CD8-positive, alpha-beta memory T cell (primary cell): ENCODE measurements at regions not wholly inside any gene's neighbourhood (a gene's known extent, or its start where the extent isn't known, plus 50 kb on each side); places are given as distances from the start of the nearest gene placed in this dataset.
A peak's percentile ranks its signal among the peaks of the same experiment; 100 is the strongest.

Experiments used
- CTCF ChIA-PET: fragments of 350-600 bp; sonication (Branson Sonifier 250); formaldehyde crosslinking; loops from one replicate; lab custom pipeline; 2021; ENCODE audit warnings: antibody characterized with exemption; lab: Charles Lee
- POLR2A ChIA-PET: fragments of 350-600 bp; sonication (Branson Sonifier 250); formaldehyde crosslinking; loops from one replicate; lab custom pipeline; 2021; ENCODE audit warnings: antibody characterized with exemption; lab: Charles Lee
- DNase-seq, 5 donors: peaks; one replicate each; pipeline versions ENCODE4 v3.0.0 to v3.0.0-alpha.2; 2020 to 2022; ENCODE audit warnings: mixed read lengths in 1 of 5
- H3K27ac ChIP-seq: one replicate; pipeline ENCODE4 v1.7.0; 2013; ENCODE audit warnings: low read depth, mild to moderate bottlenecking, low read length, moderate library complexity
- H3K27me3 ChIP-seq: 2 replicates; pipeline ENCODE4 v1.7.0; 2013; ENCODE audit warnings: low read length, mild to moderate bottlenecking; ENCODE audit not compliant: insufficient read depth, poor library complexity, severe bottlenecking
- H3K36me3 ChIP-seq: 2 replicates; pipeline ENCODE4 v1.7.0; 2013; ENCODE audit warnings: mild to moderate bottlenecking, low read length, moderate library complexity; ENCODE audit not compliant: insufficient read depth
- H3K4me1 ChIP-seq: 2 replicates; pipeline ENCODE4 v1.7.0; 2013; ENCODE audit warnings: mild to moderate bottlenecking, low read length, moderate library complexity; ENCODE audit not compliant: insufficient read depth
- H3K4me3 ChIP-seq: 2 replicates; pipeline ENCODE4 v1.7.0; 2013; ENCODE audit warnings: mild to moderate bottlenecking, low read length
- H3K9me3 ChIP-seq: 2 replicates; pipeline ENCODE4 v1.7.0; 2013; ENCODE audit warnings: mild to moderate bottlenecking, low read length
- H3K27ac Mint-ChIP-seq, 8 donors: one replicate each; pipeline ENCODE4 v1.8.0; 2020 to 2021; ENCODE audit warnings: mixed read lengths in 8 of 8, mild to moderate bottlenecking in 6 of 8, inconsistent platforms in 3 of 8, moderate library complexity in 3 of 8
- H3K27me3 Mint-ChIP-seq, 2 donors: one replicate each; pipeline ENCODE4 v1.8.0; 2020 to 2021; ENCODE audit warnings: mixed read lengths in 2 of 2, mild to moderate bottlenecking in 1 of 2, moderate library complexity in 1 of 2
- H3K36me3 Mint-ChIP-seq, 3 donors: one replicate each; pipeline ENCODE4 v1.8.0; 2020 to 2021; ENCODE audit warnings: mixed read lengths in 3 of 3, inconsistent platforms in 1 of 3, mild to moderate bottlenecking in 1 of 3
- H3K4me1 Mint-ChIP-seq, 3 donors: one replicate each; pipeline ENCODE4 v1.8.0; 2020 to 2021; ENCODE audit warnings: mixed read lengths in 3 of 3, inconsistent platforms in 1 of 3, mild to moderate bottlenecking in 1 of 3
- H3K4me3 Mint-ChIP-seq, 7 donors: one replicate each; pipeline ENCODE4 v1.8.0; 2020 to 2021; ENCODE audit warnings: mixed read lengths in 7 of 7, mild to moderate bottlenecking in 6 of 7, moderate library complexity in 4 of 7, inconsistent platforms in 2 of 7
- H3K9me3 Mint-ChIP-seq, 5 donors: one replicate each; pipeline ENCODE4 v1.8.0; 2020 to 2022; ENCODE audit warnings: mixed read lengths in 5 of 5, mild to moderate bottlenecking in 3 of 5, moderate library complexity in 2 of 5, inconsistent platforms in 1 of 5

GRCh38 chr6:4549556-4550226 is 226.5 kb upstream of the CDYL start:
- Mint-ChIP-seq H3K27ac (no peak overlapping the region), H3K27me3 (peaks cover 7 to 27% of the 10 kb centered on the region in 2 donors), H3K4me3 (no peak overlapping the region), H3K36me3 (no peaks in the 10 kb centered on the region), H3K4me1 (peaks cover 3 to 5% (median 5%) of the 10 kb centered on the region in 3 donors), H3K9me3 (peaks cover 0 to 5% (median 2%) of the 10 kb centered on the region in 5 donors)
- Histone ChIP-seq H3K4me3 (no peak overlapping the region), H3K27me3 (no peaks in the 10 kb centered on the region), H3K9me3 (no peaks in the 10 kb centered on the region), H3K27ac (no peak overlapping the region), H3K4me1 (no peaks in the 10 kb centered on the region), H3K36me3 (no peaks in the 10 kb centered on the region)
- CTCF ChIA-PET: no interaction called here
- POLR2A ChIA-PET: no interaction called here
- no peak for DNase-seq

GRCh38 chr6:4545893-4546292 is 230.3 kb upstream of the CDYL start:
- no peak overlapping the region for H3K4me3 Mint-ChIP-seq
- peaks cover 0 to 2% (median 2%) of the 10 kb centered on the region in 5 donors for H3K9me3 Mint-ChIP-seq
- Histone ChIP-seq H3K9me3 (no peaks in the 10 kb centered on the region), H3K36me3 (no peaks in the 10 kb centered on the region), H3K4me3 (no peak overlapping the region), H3K27me3 (no peaks in the 10 kb centered on the region), H3K27ac (no peak overlapping the region), H3K4me1 (no peaks in the 10 kb centered on the region)
- peaks cover 2% of the 10 kb centered on the region in 2 donors for H3K27me3 Mint-ChIP-seq
- CTCF ChIA-PET: no interaction called here
- POLR2A ChIA-PET: no interaction called here
- DNase-seq: no peak
- no peaks in the 10 kb centered on the region for H3K4me1 Mint-ChIP-seq
- H3K36me3 Mint-ChIP-seq: no peaks in the 10 kb centered on the region
- no peak overlapping the region for H3K27ac Mint-ChIP-seq

GRCh38 chr6:4543596-4543995 is 232.6 kb upstream of the CDYL start:
- no peak overlapping the region for H3K4me3 ChIP-seq
- no peaks in the 10 kb centered on the region for H3K4me1 Mint-ChIP-seq
- DNase-seq: no peak
- no peaks in the 10 kb centered on the region for H3K4me1 ChIP-seq
- no peaks in the 10 kb centered on the region for H3K9me3 ChIP-seq
- H3K36me3 Mint-ChIP-seq: no peaks in the 10 kb centered on the region
- H3K27me3 Mint-ChIP-seq: peaks cover 0 to 2% of the 10 kb centered on the region in 2 donors
- H3K4me3 Mint-ChIP-seq: no peak overlapping the region
- no peaks in the 10 kb centered on the region for H3K36me3 ChIP-seq
- H3K9me3 Mint-ChIP-seq: no peaks in the 10 kb centered on the region
- ChIA-PET POLR2A (no interaction called here), CTCF (no interaction called here)
- H3K27me3 ChIP-seq: no peaks in the 10 kb centered on the region
- H3K27ac Mint-ChIP-seq: no peak overlapping the region
- H3K27ac ChIP-seq: no peak overlapping the region

GRCh38 chr6:4533576-4533975 is 242.6 kb upstream of the CDYL start:
- H3K9me3 Mint-ChIP-seq: peaks cover 14 to 29% (median 20%) of the 10 kb centered on the region in 5 donors
- peaks cover 10 to 40% of the 10 kb centered on the region in 2 donors for H3K27me3 Mint-ChIP-seq
- CTCF ChIA-PET: no interaction called here
- peaks cover 0 to 35% (median 1%) of the 10 kb centered on the region in 3 donors for H3K36me3 Mint-ChIP-seq
- Histone ChIP-seq H3K36me3 (no peaks in the 10 kb centered on the region), H3K9me3 (no peaks in the 10 kb centered on the region), H3K4me3 (no peak overlapping the region), H3K4me1 (no peaks in the 10 kb centered on the region), H3K27ac (no peak overlapping the region), H3K27me3 (no peaks in the 10 kb centered on the region)
- no peak for DNase-seq
- H3K4me1 Mint-ChIP-seq: no peaks in the 10 kb centered on the region
- H3K27ac Mint-ChIP-seq: no peak overlapping the region
- no peak overlapping the region for H3K4me3 Mint-ChIP-seq
- POLR2A ChIA-PET: no interaction called here

GRCh38 chr6:4531406-4531805 is 244.8 kb upstream of the CDYL start:
- no peak overlapping the region for H3K4me3 ChIP-seq
- no peak overlapping the region for H3K4me3 Mint-ChIP-seq
- H3K9me3 Mint-ChIP-seq: peaks cover 20 to 30% (median 27%) of the 10 kb centered on the region in 5 donors
- no peak for DNase-seq
- no peaks in the 10 kb centered on the region for H3K4me1 ChIP-seq
- H3K27me3 ChIP-seq: no peaks in the 10 kb centered on the region
- no peaks in the 10 kb centered on the region for H3K36me3 ChIP-seq
- peaks cover 7 to 55% of the 10 kb centered on the region in 2 donors for H3K27me3 Mint-ChIP-seq
- no peaks in the 10 kb centered on the region for H3K4me1 Mint-ChIP-seq
- H3K36me3 Mint-ChIP-seq: peaks cover 0 to 34% (median 1%) of the 10 kb centered on the region in 3 donors
- ChIA-PET CTCF (no interaction called here), POLR2A (no interaction called here)
- H3K27ac ChIP-seq: no peak overlapping the region
- H3K9me3 ChIP-seq: no peaks in the 10 kb centered on the region
- no peak overlapping the region for H3K27ac Mint-ChIP-seq

GRCh38 chr6:4522453-4522852 is 253.8 kb upstream of the CDYL start:
- Mint-ChIP-seq H3K4me1 (no peaks in the 10 kb centered on the region), H3K27ac (no peak overlapping the region), H3K36me3 (no peaks in the 10 kb centered on the region), H3K4me3 (peak overlapping the region in 1 of 7 donors; percentile 7), H3K27me3 (peaks cover 11 to 54% of the 10 kb centered on the region in 2 donors), H3K9me3 (peaks cover 0 to 7% (median 4%) of the 10 kb centered on the region in 5 donors)
- no peaks in the 10 kb centered on the region for H3K27me3 ChIP-seq
- CTCF ChIA-PET: no interaction called here
- H3K9me3 ChIP-seq: no peaks in the 10 kb centered on the region
- no peak overlapping the region for H3K4me3 ChIP-seq
- H3K27ac ChIP-seq: no peak overlapping the region
- no peaks in the 10 kb centered on the region for H3K36me3 ChIP-seq
- no peaks in the 10 kb centered on the region for H3K4me1 ChIP-seq
- DNase-seq: no peak
- POLR2A ChIA-PET: no interaction called here

GRCh38 chr6:4521070-4521469 is 255.1 kb upstream of the CDYL start:
- CTCF ChIA-PET: no interaction called here
- H3K27ac ChIP-seq: no peak overlapping the region

GRCh38 chr6:4518506-4518905 is 257.7 kb upstream of the CDYL start:
- H3K9me3 Mint-ChIP-seq: peaks cover 0 to 5% (median 2%) of the 10 kb centered on the region in 5 donors
- peaks cover 11 to 24% of the 10 kb centered on the region in 2 donors for H3K27me3 Mint-ChIP-seq
- Histone ChIP-seq H3K4me3 (no peak overlapping the region), H3K36me3 (no peaks in the 10 kb centered on the region), H3K27ac (no peak overlapping the region), H3K9me3 (no peaks in the 10 kb centered on the region), H3K4me1 (no peaks in the 10 kb centered on the region), H3K27me3 (no peaks in the 10 kb centered on the region)
- ChIA-PET POLR2A (no interaction called here), CTCF (no interaction called here)
- H3K4me1 Mint-ChIP-seq: no peaks in the 10 kb centered on the region
- H3K36me3 Mint-ChIP-seq: no peaks in the 10 kb centered on the region
- no peak for DNase-seq
- H3K27ac Mint-ChIP-seq: no peak overlapping the region
- H3K4me3 Mint-ChIP-seq: no peak overlapping the region

More at GRCh38 chr6:4521070-4521469, 255.1 kb upstream of the CDYL start:
- H3K4me3 ChIP-seq: no peak overlapping the region
- H3K36me3 Mint-ChIP-seq: no peaks in the 10 kb centered on the region
- no peaks in the 10 kb centered on the region for H3K4me1 ChIP-seq
- no peak overlapping the region for H3K27ac Mint-ChIP-seq
- H3K36me3 ChIP-seq: no peaks in the 10 kb centered on the region
- H3K9me3 Mint-ChIP-seq: peaks cover 0 to 7% (median 0%) of the 10 kb centered on the region in 5 donors
- no peaks in the 10 kb centered on the region for H3K9me3 ChIP-seq
- no peak overlapping the region for H3K4me3 Mint-ChIP-seq
- DNase-seq: no peak
- H3K27me3 Mint-ChIP-seq: peaks cover 11 to 43% of the 10 kb centered on the region in 2 donors
- no peaks in the 10 kb centered on the region for H3K4me1 Mint-ChIP-seq
- no peaks in the 10 kb centered on the region for H3K27me3 ChIP-seq
- POLR2A ChIA-PET: no interaction called here
